Fibroblast of skin of right quadriceps (primary cell): ENCODE measurements at regions not wholly inside any gene's neighbourhood (a gene's known extent, or its start where the extent isn't known, plus 50 kb on each side); places are given as distances from the start of the nearest gene placed in this dataset.
"Not testable (repeated sequence)": the region's sequence is repeated elsewhere in the genome, so short reads cannot be mapped to it uniquely, and the experiment has no call there.

Source experiments
- DNase-seq: peaks from one replicate; pipeline ENCODE4 v3.0.0-alpha.2; 2013

DNA sequence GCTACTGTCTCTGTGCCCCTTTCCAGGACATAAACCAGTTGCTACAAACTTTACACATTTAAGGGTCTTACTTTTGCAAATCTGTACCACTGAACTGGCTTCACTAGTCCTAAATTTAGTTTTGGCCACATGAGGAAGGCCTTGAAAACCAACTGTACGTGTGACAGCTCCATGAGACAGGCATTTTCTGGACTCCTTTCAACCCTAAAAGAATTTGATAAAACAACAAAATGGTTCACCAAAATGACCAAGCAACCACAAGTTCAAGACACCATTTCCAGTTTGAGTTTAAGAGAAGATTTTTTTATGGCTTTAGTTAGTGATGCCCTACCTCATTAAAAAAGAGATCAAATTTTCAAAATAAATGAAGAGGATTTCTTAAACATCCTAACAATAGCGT, 246.4 kb downstream of the ZNF674 start:
- DNase-seq, result peak; percentile 34

DNA sequence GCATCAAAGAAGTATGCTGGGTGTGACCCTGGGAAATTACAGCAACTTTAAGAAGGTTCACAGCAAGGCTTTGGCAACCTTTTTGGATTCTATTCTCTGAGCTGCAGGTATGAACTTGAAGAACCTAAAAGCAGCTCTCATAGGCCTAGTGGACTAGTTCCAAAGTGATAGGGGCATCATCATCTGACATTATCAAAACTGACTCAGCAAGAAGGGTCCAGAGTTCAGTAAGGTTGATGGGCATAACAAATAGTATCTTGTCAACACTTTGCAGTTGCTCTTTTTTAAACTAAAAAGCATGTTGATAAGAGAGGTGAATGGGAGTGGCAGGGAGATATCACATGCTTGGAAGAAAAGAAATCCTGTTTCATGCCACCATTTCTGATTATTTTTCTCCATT, 249.3 kb downstream of the ZNF674 start:
- no peak for DNase-seq

DNA sequence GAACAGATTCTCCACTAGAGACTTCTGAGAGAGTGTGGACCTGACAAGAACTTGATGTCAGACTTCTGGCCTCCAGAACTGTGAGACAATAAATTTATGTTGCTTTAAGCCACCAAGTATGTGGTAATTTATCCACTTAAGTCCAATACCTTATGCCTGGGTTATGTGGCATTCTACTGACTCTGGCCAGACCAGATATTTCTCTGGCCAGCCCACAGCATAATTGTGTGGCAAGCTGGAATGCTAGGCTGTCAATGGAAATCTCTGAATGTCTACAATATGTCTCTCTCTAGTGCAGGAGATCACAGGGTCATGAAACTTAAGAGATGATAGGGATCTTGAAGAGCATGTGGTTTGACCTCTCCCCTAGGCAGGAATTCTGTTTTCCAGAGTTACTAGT, 251.0 kb downstream of the ZNF674 start:
- peak; percentile 42 for DNase-seq

DNA sequence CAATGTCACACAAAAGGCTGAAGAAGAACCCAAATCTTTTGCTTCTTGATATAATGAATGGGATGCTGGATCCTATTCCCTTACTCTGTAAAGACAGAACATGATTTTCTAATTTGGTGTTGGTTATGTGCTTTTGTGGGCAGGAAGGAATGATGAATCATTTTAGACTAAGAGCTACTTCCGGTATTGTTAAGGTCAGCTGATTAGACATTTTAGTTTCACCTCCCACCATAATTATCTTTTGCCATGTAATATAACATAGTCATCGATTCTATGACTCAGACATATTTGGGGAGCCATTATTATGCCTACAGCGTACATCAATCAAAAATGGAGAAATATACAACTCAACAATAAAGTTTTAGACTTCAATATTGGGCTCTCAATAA, 265.3 kb downstream of the ZNF674 start:
- peak; percentile 69 for DNase-seq

DNA sequence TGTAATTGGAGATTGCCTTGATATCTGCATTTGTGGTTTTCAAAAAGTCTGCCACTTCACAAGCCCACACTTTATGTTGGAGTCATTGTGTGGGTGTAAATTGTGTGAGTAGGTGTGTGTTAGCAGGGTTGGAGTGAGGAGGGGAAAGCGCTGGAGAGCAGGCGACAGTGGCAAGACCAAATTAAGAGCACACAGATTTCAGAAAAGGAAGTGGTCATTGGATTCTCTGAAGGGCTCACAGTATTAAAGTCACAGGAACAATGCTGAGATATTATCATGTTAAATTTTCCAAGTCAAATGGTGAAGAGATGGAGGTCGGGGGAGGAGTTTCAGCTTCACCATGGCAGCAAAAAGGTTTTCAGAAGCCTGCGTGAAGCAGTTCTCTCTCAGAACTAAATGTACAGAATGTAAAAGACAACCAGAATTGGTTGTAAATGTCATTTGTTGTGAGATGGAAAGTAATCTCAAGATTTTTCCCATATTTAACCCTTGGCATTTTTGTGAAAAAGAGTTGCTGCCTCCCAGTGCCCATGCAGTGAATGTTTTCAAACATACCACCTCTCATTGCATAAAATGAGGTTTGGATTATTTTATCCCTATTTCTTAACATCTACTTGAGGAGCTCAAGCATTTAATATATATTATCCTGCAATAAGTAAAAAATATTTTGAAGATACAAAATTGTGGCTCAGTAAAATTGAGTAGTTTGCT, 265.9 kb downstream of the ZNF674 start:
- DNase-seq, result peak; percentile 26

DNA sequence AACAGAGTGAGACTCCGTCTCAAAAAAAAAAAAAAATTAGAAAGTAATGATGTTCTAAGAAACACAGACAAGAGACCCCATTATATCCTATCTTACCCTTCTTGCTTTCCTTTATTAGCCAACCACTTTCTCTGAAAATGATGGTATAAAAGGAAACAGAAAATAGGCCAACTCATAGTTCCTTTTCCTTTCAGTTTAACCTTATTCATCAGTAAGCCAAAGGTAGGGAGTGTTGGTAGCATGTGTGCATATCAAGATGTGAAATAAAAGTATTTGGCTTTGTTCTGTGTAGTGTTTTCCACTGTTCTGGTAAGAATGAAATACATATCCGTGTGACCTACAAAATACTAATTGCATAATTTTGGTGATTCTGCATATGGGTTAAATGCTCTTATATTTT, 266.6 kb downstream of the ZNF674 start:
- DNase-seq, result no peak

DNA sequence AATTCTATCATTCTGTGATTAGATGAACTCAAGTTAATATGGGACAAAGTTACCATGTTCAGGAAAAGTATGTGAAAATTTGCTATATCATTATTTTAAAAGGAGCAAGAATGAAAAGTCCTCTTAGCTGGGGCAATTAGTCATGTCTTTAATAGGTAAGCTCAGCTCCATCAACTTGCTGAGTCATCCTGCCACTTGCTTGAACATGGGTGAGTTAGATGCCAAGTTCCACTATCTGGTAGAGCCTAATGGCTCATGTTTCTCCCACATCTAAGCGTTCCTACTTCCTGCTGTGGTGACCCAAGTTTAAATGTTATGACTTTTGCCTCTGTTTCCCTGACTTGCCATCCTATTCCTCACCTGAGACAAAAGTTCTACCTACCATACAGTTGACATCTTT, 276.8 kb downstream of the ZNF674 start:
- DNase-seq, result peak; percentile 24

DNA sequence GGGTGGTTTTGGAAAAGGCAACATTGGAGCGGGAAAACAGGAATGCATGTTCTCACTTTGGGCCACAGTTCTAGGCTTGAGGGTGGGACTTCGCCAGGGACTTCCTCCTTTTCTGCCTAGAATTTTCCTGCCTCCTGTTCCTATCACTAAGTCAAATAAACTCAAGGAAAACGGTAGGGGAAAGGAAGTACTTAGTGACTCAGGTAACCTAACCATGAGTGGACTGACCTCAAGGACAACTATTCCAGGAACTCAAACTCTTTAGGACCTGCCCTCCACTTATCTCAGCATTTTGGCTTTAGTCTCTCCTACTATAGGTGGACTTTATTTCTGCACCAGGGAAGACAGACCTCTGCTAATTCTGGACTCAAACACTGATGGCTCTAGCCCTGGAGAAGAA, 281.7 kb downstream of the ZNF674 start:
- DNase-seq, result no peak

DNA sequence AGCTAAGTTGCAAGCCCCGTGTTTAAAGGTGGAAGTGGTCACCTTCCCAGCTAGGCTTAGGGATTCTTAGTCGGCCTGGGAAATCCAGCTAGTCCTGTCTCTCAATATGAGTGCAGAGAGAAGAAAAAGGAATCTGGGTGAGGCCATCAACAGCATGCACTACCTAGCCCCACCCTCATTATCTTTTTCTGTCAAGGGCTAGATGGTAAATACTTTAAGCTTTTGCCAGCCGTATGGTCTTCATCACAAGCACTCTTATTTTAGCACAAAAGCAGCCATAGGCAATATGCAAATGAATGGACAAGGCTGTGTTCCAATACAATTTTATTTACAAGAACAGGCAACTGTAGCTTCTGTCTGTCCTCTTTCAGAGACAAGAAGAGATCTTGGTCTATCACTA, 282.9 kb downstream of the ZNF674 start:
- DNase-seq, result no peak

DNA sequence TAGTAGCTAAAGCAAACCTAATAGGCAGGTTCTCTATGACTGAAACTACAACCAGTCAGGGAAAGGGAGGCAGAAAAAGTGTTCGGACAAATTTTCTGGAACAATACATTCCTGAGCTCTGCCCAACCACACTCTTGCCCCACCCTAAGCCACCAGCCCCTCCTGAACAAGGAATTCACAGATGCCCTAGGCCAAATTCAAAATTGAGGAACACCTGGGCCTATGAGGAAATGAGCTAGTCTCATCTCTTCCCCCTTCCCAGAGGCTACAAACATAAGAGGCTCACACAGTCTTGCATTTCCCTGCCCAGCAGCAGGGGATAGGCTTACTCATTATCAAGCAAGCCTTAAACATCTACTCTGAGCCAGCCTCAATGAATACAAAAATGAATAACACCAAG, 284.7 kb downstream of the ZNF674 start:
- no peak for DNase-seq

DNA sequence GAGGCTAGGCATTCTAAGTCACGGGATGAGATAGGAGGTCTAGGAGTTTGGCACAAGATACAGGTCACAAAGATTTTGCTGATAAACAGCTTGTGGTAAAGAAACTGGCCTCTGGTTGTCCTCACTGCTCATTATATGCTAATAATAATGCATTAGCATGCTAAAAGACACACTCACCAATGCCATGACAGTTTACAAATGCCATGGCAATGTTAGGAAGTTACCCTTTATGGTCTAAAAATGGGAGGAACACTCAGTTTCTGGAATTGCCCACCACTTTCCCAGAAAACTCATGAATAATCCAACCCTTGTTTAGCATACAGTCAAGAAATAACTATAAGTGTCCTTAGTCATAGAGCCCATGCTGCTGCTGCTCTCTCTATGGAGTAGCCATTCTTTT, 286.9 kb downstream of the ZNF674 start:
- DNase-seq, result no peak

DNA sequence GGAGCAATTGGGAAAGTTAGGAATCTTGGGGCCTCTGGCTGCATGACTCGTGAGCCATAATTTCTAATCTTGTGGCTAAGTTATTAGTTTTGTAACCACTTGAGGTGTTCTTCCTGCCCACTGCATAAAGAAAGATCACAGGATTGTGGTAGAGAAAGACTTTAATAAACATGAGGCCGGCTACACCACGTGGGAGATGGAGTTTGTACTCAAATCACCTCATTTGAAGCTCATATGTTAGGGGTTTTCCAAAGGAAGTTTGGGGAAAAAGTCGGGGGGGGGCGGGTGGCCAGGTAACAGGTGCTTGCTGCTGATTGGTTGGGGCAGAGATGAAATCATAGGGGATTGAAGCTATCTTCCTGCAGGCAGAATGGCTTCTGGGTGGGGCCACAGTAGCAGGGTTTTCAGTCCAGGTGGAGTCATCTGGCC, 287.8 kb downstream of the ZNF674 start:
- DNase-seq, result peak; percentile 28

DNA sequence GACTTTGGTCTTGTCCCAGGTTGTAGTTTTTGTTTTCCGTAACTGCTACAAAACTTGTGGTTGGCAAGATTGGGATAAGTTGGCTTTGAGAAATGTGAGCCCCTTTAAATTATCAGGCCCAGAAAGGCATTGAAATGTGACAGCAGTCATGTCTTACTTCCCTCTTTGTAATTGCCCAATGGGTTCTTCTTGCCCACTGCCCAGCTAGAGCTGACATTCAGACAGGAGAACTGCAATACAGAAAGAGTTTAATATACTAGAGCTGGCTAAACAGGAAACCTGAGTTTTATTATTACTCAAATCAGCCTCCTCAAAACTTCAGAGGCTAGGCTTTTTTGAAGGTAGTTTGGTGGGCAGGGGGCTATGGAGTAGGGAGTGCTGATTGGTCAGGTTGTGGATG, 288.3 kb downstream of the ZNF674 start:
- DNase-seq, result no peak

DNA sequence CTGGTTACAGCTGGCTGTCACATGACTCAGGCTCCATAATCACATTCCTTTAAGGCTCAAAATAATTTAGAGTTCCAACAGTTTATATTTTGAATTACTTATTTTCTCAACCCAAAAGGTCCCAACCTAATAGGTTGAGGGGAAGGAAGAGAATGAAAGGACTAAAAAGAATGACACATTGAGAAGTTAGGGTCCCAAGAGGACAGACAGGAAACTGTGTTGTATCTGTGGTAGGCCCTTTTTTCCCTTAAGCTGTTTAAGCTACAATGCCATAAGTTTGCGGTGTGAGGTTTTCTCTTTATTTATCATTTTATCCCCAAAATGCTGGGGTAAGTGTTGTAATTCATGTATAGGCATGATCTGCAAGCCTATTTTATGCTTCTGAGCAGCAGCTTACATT, 290.2 kb downstream of the ZNF674 start:
- DNase-seq, result peak; percentile 70

DNA sequence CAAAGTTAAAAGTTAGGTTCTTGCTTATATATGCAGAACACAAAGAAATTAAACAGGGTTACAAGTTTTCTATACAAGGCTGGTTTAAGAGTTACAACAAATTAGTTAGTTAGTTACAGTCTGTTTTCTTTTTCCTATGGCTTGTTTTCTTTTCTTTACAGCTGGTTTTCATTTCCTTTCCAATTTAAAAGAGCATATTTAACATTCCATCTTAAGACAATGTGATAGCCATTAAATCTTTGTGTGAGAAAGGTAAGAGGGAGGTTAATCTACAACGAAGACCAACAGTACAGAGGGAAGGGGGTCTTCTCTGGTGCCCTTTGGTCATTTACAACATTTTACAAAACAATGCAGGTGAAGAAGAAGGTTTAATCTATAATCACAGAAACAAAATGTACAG, 290.6 kb downstream of the ZNF674 start:
- DNase-seq, result peak; percentile 53

DNA sequence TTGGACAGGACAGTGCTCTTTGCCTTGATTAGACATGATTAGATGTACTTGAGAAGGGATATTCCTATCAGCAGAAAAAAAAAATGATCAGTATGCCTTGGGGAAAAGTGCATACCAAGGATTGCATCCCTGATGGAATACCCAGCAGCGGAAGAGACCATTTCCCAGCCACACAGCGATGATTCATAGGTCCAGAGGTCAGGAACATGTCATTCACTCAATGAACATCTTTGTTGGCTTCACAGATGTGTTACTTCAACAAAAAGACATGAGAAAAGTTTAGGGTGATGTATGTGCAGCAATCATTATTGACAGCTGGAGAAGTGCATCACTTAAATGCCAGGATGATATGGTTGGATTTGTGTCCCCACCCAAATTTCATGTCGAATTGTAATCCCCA, 293.5 kb downstream of the ZNF674 start:
- DNase-seq, result peak; percentile 64

DNA sequence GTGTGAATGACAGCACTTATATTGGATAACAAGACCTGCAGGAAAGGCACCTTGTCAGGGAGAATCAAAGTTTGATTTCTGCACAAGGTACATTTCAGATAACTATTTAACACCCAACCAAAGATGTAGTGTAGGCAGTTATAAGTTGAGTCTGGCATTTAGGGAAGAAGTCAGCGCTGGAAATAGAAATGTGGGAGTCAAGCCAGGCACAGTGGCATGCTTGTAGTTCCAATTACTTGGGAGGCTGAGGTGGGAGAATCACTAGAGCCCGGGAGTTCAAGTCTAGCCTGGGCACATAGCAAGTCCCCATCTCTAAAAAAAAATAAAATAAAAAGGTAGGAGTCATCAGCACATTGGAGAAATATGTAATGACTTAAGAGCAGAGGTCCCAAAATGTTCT, 295.1 kb downstream of the ZNF674 start:
- DNase-seq, result no peak

DNA sequence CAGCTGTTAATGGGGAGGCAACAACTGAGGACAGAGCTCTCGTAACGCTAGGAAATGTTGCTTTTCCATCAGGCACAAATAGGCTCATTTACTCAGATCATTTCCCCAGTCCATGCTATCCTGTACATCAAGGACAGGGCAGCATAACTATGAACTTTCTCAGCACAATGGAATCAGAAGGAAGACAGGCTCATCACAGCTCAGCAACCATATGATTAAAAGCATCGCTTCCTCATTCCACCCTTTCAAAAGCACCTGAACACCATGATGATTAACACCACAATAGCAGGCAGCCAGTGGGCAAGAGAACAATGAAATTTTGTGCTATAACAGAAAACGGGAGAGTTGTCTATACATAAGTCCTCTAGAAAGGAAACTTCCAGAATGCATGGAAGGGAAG, 297.8 kb downstream of the ZNF674 start:
- DNase-seq, result no peak

DNA sequence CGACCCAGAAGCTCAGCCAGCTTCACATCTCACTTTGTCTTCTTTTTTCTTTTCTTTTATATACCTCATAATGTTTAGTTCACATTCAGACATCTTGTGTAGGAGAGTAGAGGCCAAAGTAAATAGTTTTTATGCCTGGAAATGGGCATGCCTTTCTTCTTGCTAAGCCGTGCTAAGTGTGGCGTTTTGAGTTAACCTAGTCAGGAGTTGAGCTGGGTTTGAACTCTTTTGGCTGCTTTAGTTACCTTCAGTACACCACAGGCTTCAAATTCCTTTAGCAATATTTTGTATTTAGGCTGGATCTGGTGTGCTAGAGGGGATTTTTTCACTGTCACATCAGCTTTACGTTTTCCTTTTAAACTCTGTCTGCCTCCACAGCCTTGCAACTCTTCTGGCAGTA, 300.8 kb downstream of the ZNF674 start:
- peak; percentile 17 for DNase-seq

DNA sequence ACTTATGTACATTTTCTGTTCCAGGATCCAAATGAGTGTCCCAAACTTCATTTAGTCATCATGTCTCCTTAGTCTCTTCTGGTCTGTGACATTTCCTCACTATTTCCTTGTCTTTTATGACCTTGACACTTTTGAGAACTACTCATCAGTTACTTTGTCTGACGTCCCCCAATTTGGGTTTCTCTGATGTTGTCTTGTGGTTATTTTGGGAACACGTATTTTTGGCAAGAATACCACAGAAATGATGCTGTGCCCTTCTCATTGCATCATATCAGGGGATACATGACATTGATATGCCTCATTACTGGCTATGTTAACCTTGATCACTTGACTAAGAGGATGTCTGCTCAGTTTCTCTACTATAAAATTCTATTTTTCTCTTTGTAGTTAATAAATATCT, 308.8 kb downstream of the ZNF674 start:
- DNase-seq, result peak; percentile 11

DNA sequence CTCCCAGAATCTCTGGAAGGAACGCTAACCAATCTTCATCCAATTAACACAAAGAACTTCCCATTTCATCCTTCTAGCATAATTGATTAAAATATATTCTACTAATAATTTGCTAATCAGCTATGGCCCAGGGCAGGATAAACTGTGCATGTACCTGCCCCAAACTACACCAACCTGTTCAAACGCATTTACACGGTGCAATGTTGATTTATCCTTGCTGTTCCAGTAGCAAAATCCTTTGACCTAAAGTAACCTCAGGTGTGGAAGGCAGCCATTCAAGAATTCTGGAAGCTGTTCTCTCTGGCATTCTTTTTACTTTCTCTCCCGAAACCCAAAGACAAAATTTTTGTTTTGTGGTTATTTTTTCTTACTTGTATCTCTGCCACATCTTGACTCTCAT, 309.4 kb downstream of the ZNF674 start:
- no peak for DNase-seq

DNA sequence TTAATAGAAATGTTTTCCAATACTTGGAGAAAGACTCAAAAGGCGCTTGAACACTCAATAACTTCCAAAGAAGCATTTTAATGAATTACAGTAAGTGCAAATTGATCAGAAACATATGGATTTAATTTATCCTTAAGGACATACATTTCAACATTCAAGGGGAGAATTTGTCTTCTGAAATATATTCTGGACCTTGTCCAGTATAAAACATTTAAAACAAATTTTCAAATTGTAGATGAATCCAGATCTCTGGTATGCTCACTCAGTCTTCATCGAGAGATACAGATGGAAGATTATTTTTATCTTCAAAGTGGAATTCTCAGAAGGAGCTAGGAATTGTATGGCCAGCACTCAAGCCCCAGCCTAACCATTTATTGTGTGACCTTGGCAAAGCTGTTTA, 310.4 kb downstream of the ZNF674 start:
- DNase-seq, result peak; percentile 19

DNA sequence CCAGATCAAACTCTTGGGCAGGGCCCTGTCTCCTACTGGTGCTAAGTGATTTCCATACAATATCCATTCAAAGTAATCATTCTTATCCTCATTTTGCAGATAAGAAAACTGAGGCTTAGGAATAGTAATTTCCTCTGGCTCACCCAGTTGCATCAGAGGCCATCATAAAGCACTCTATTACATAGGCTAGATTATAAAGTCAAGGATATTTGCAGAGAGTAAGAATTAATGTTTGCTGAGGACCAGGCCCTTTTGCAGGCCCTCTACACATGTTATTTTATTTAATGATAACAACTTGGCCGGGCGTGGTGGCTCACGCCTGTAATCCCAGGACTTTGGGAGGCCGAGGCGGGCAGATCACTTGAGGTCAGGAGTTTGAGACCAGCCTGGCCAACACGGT, 316.8 kb downstream of the ZNF674 start:
- DNase-seq, result no peak

DNA sequence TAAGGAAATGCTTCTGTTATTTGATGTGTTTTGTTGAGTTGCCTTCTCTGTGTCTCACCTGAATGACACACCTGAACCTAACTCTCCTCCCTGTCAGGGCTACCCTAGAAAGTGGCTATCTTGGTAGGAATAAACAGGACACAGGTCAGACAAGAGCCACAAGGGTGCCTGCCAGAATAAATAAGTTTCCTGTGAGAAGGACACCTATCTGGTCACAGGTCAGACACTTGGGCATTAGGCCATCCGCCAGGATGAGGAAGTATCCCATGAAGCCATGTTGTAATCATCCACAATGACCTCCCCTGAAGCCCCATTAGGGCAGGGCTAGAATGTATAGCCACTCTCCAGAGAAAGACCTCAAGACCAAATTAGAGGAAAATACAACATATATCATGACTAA, 318.8 kb downstream of the ZNF674 start:
- DNase-seq, result no peak

DNA sequence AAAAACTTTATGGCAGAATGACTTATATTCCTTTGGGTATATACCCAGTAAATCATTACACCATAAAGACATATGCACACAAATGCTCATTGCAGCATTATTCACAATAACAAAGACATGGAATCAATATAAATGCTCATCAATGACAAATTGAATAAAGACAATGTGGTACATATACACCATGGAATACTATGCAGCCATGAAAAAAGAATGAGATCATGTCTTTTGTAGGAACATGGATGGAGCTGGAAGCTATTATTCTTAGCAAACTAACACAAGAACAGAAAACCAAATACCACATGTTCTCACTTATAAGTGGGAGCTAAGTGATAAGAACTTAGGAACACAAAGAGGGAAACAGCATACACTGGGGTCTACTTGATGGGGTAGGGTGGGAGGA, 321.7 kb downstream of the ZNF674 start:
- DNase-seq, result not testable (repeated sequence)

DNA sequence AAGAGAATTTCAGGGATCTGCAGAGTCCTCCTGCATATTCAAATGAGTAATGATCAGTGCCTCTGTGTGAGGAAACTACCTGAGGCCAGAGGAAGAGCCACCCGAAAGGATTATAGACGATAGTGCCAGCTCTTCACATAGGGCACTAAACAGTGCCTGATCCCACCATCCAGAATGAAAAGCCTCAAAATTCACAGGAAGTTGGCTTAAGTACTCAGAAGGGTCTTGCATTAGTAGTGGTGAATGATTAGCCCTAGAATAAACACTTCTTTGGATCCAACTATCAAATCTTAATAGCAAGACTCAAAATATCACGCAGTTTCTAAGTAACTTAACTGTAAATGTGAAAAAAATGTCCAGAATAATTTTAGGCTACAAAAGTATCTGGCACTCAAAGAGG, 324.4 kb downstream of the ZNF674 start:
- no peak for DNase-seq
